ENCODE measurements at regions not wholly inside any gene's neighbourhood (a gene's known extent, or its start where the extent isn't known, plus 50 kb on each side); places are given as distances from the start of the nearest gene placed in this dataset.

- no peak for DNase-seq (ENCODE audit: low read depth)
- H3K27me3 ChIP-seq (replicated peaks; ENCODE audit: control insufficient read depth, insufficient read depth, low read length): no peaks in the 10 kb centered on the region
- no peak overlapping the region for H3K4me3 ChIP-seq (ENCODE audit: low read length)
These were observed 313.4 kb downstream of the GPR37 start for GRCh38 chr7:124452186-124452585.

DNA sequence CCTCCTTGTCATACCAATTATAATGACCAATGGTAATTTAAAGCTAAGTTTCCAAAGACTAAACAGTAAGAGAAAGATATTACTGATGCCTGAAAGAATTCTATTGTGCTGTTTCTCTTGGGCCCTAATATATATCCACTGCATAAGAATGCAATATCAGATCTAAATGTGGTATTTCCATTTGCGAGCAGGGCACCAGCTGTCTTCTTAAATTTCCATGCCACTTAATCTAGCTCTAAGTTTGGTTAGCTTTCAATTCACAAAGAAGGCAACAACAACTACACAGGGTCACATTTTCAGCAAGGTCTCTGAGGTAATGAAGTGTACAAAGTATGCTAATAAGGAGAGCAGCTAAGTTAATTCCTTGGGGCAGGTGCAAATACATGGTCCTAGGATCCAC is 315.7 kb downstream of the GPR37 start:
- H3K27me3 ChIP-seq (replicated peaks; ENCODE audit: control insufficient read depth, insufficient read depth, low read length): no peaks in the 10 kb centered on the region
- no peak for DNase-seq (ENCODE audit: low read depth)
- no peaks in the 10 kb centered on the region for H3K9me3 ChIP-seq (ENCODE audit: control insufficient read depth, low read length)
- no peaks in the 10 kb centered on the region for H3K36me3 ChIP-seq (ENCODE audit: control insufficient read depth, insufficient read depth, low read length, severe bottlenecking)
- H3K4me1 ChIP-seq (ENCODE audit: control insufficient read depth, insufficient read depth, low read length): no peaks in the 10 kb centered on the region
- H3K9ac ChIP-seq (ENCODE audit: low read length): no peak overlapping the region
- no peak overlapping the region for H3K4me3 ChIP-seq (ENCODE audit: low read length)

More at GRCh38 chr7:124452186-124452585, 313.4 kb downstream of the GPR37 start:
- H3K9me3 ChIP-seq (ENCODE audit: control insufficient read depth, low read length): no peaks in the 10 kb centered on the region
- no peak overlapping the region for H3K9ac ChIP-seq (ENCODE audit: low read length)
- no peaks in the 10 kb centered on the region for H3K36me3 ChIP-seq (ENCODE audit: control insufficient read depth, insufficient read depth, low read length, severe bottlenecking)
- no peaks in the 10 kb centered on the region for H3K4me1 ChIP-seq (ENCODE audit: control insufficient read depth, insufficient read depth, low read length)

DNA sequence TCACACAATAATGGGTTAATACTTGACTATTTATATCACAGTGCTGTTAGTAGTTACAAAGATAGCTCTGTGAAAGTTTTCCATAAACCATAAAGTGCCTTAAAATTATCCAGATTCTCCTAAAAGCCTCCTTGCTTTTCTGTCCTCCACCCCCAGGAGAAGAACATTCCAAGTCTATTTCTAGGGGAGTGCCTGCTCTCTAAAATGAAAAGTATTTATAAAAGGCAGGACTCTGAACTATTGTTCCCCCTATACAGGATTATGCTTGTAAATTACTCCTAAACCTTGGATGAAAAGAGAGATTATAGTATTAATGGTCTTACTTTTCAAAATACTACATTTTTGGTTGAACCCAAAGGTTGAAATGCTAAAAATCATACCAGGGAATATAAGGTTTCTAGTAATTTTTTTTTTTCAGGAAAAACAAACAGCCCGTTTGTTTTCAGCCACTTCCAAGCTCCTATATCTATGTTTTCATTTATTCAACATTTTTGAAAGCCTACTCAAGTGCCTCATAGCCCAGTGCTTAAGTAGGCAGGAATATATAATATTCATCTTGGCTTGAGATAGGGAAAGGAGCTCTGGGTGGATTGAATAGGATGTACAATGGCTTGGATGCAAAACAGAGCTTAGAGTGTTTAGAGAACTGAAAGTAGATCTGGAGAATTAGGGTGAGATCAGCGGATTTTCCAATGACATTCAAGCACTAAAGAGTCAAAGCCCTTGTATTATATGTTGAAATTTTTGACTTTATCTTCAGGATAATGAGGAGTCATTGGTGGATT is 320.7 kb downstream of the GPR37 start:
- DNase-seq (ENCODE audit: low read depth): no peak
- Histone ChIP-seq H3K4me3 (ENCODE audit: low read length) (no peak overlapping the region), H3K9ac (ENCODE audit: low read length) (no peak overlapping the region), H3K27me3 (replicated peaks; ENCODE audit: control insufficient read depth, insufficient read depth, low read length) (no peaks in the 10 kb centered on the region), H3K36me3 (ENCODE audit: control insufficient read depth, insufficient read depth, low read length, severe bottlenecking) (no peaks in the 10 kb centered on the region), H3K4me1 (ENCODE audit: control insufficient read depth, insufficient read depth, low read length) (no peaks in the 10 kb centered on the region), H3K9me3 (ENCODE audit: control insufficient read depth, low read length) (no peaks in the 10 kb centered on the region)

DNA sequence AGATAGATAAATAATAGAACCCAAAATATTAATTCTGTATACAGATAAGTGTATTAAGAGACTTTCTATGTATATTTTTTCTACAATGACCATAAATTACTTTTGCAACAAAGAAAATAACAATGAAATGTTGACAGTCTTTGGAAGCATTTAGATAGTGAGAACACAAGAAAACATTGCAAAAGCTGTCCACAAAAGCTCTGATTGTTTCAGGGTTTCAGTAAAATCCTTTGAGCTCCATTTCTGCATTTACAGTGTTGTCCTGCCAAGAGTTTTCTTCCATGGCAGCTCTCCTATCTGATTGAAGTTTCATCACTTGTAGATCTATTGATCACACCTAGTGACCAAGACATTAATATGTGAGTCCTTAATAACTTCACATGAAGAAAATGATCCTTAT is 321.8 kb downstream of the GPR37 start:
- Histone ChIP-seq H3K9ac (ENCODE audit: low read length) (no peak overlapping the region), H3K27me3 (replicated peaks; ENCODE audit: control insufficient read depth, insufficient read depth, low read length) (no peaks in the 10 kb centered on the region), H3K36me3 (ENCODE audit: control insufficient read depth, insufficient read depth, low read length, severe bottlenecking) (no peaks in the 10 kb centered on the region), H3K4me1 (ENCODE audit: control insufficient read depth, insufficient read depth, low read length) (no peaks in the 10 kb centered on the region), H3K4me3 (ENCODE audit: low read length) (no peak overlapping the region), H3K9me3 (ENCODE audit: control insufficient read depth, low read length) (no peaks in the 10 kb centered on the region)
- DNase-seq (ENCODE audit: low read depth): no peak

DNA sequence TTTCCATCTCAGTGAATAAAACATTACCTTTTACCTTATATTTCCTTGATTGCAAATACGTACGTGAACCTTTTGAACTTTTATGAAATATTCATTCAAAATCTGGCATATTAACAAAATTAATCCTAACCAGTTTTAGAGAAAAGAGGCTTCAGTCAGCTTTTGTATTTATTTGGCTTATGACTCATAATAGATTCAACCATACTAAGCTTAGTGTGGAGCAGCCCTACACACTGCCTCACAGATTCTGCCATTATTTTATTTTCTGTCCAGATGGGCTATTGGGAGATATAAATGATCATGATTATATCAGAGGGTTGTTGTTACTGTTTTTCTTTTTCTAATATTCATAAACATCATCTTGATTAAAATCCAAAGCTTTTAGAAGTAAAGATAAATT is 325.5 kb downstream of the GPR37 start:
- H3K9ac ChIP-seq (ENCODE audit: low read length): no peak overlapping the region
- no peak for DNase-seq (ENCODE audit: low read depth)
- H3K9me3 ChIP-seq (ENCODE audit: control insufficient read depth, low read length): no peaks in the 10 kb centered on the region
- H3K36me3 ChIP-seq (ENCODE audit: control insufficient read depth, insufficient read depth, low read length, severe bottlenecking): no peaks in the 10 kb centered on the region
- H3K4me3 ChIP-seq (ENCODE audit: low read length): no peak overlapping the region
- no peaks in the 10 kb centered on the region for H3K4me1 ChIP-seq (ENCODE audit: control insufficient read depth, insufficient read depth, low read length)
- no peaks in the 10 kb centered on the region for H3K27me3 ChIP-seq (replicated peaks; ENCODE audit: control insufficient read depth, insufficient read depth, low read length)

DNA sequence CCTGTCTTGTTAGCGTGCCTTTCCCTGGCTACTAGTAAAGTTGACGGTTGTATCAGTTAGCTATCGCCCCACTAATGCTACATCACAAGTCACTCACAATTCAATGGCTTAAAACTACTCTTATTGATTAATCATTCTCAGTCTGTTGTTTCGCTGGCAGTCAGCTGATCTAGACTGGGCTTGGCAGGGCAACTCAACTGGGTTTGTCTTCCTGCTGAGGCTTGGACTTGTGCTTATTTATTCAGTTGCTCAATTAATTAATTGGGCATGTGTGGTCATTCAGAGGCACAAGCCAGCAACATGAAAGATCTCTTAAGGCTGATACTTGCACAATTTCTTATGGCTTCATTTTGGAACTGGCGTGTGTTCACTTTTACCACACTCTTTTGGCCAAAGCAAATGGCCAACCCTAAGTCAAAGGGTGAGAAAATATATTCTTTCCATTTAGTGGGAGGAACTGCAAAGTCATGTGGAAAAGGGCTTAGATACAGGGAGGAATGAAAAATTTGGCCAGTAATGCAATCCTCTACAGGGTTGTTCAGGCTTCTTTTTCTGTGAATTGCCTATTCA is 333.5 kb downstream of the GPR37 start:
- H3K27me3 ChIP-seq (replicated peaks; ENCODE audit: control insufficient read depth, insufficient read depth, low read length): no peaks in the 10 kb centered on the region
- no peak overlapping the region for H3K4me3 ChIP-seq (ENCODE audit: low read length)
- no peak for DNase-seq (ENCODE audit: low read depth)
- H3K4me1 ChIP-seq (ENCODE audit: control insufficient read depth, insufficient read depth, low read length): no peaks in the 10 kb centered on the region
- H3K36me3 ChIP-seq (ENCODE audit: control insufficient read depth, insufficient read depth, low read length, severe bottlenecking): no peaks in the 10 kb centered on the region
- no peak overlapping the region for H3K9ac ChIP-seq (ENCODE audit: low read length)
- no peaks in the 10 kb centered on the region for H3K9me3 ChIP-seq (ENCODE audit: control insufficient read depth, low read length)

- no peaks in the 10 kb centered on the region for H3K9me3 ChIP-seq (ENCODE audit: control insufficient read depth, low read length)
- no peak overlapping the region for H3K9ac ChIP-seq (ENCODE audit: low read length)
- H3K4me1 ChIP-seq (ENCODE audit: control insufficient read depth, insufficient read depth, low read length): no peaks in the 10 kb centered on the region
- no peaks in the 10 kb centered on the region for H3K36me3 ChIP-seq (ENCODE audit: control insufficient read depth, insufficient read depth, low read length, severe bottlenecking)
- H3K4me3 ChIP-seq (ENCODE audit: low read length): no peak overlapping the region
- DNase-seq (ENCODE audit: low read depth): no peak
- H3K27me3 ChIP-seq (replicated peaks; ENCODE audit: control insufficient read depth, insufficient read depth, low read length): no peaks in the 10 kb centered on the region
These were observed 335.7 kb downstream of the GPR37 start for GRCh38 chr7:124429923-124430322.

DNA sequence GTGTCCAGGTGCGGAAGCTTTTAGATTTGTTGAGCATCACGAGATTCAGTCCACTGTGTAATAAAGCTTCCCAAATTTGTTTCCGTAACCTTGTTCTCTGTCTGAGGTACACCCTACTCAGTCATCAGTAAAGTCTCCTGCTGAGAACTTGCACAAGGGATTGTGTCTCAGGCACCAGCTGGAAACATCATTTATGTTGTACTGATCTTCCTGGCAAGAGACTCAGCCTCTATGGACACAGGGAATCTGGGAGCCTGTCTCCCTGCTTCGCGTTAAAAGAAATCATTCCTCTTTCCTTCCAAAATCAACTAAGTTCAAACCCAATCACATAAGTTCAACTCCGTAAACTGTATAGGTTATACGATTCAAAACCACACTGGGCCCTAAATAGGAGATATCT is 336.8 kb downstream of the GPR37 start:
- Histone ChIP-seq H3K4me1 (ENCODE audit: control insufficient read depth, insufficient read depth, low read length) (no peaks in the 10 kb centered on the region), H3K9me3 (ENCODE audit: control insufficient read depth, low read length) (no peaks in the 10 kb centered on the region), H3K9ac (ENCODE audit: low read length) (no peak overlapping the region), H3K27me3 (replicated peaks; ENCODE audit: control insufficient read depth, insufficient read depth, low read length) (no peaks in the 10 kb centered on the region), H3K36me3 (ENCODE audit: control insufficient read depth, insufficient read depth, low read length, severe bottlenecking) (no peaks in the 10 kb centered on the region), H3K4me3 (ENCODE audit: low read length) (no peak overlapping the region)
- no peak for DNase-seq (ENCODE audit: low read depth)

DNA sequence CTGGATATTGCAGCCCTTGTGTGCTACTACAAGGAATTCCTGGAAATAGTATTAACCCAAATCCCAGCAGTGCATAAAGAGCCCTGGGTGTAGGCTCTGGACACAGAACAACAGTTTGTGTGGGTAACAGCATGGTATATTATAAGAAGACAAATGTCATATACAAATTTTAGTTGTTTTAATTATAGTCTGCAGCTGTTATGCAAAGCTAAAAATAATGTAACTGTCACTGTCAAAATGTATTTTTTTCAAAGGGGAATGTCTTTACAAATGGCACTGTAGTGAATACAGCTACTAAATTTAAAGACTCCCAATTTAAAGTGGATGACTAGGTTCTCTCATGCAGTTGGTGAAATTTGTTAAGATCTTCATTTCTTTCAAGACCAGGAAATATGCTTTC is 339.0 kb downstream of the GPR37 start:
- Histone ChIP-seq H3K27me3 (replicated peaks; ENCODE audit: control insufficient read depth, insufficient read depth, low read length) (no peaks in the 10 kb centered on the region), H3K9me3 (ENCODE audit: control insufficient read depth, low read length) (no peaks in the 10 kb centered on the region), H3K4me1 (ENCODE audit: control insufficient read depth, insufficient read depth, low read length) (no peaks in the 10 kb centered on the region), H3K4me3 (ENCODE audit: low read length) (no peak overlapping the region), H3K9ac (ENCODE audit: low read length) (no peak overlapping the region), H3K36me3 (ENCODE audit: control insufficient read depth, insufficient read depth, low read length, severe bottlenecking) (no peaks in the 10 kb centered on the region)
- DNase-seq (ENCODE audit: low read depth): no peak

DNA sequence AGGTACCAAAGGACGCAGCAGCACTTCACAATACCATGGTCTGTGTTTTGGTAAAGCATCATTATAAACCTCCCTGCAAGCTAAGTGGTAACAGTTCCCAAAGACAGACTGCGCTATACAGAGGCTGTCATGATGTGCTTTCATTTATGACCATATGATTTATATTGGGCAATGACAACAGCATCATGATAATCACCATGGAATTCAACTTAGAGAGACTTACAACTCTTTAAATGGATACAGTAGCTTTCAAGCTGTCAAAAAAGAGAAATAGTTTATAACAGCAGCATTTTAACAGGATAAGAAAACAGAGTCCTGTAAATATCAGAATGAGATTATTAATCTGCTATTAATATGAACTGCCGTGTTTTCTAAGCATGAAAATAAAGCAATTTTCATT is 341.7 kb downstream of the GPR37 start:
- no peak for DNase-seq (ENCODE audit: low read depth)
- no peak overlapping the region for H3K4me3 ChIP-seq (ENCODE audit: low read length)
- no peak overlapping the region for H3K9ac ChIP-seq (ENCODE audit: low read length)
- no peaks in the 10 kb centered on the region for H3K4me1 ChIP-seq (ENCODE audit: control insufficient read depth, insufficient read depth, low read length)
- H3K27me3 ChIP-seq (replicated peaks; ENCODE audit: control insufficient read depth, insufficient read depth, low read length): no peaks in the 10 kb centered on the region
- no peaks in the 10 kb centered on the region for H3K36me3 ChIP-seq (ENCODE audit: control insufficient read depth, insufficient read depth, low read length, severe bottlenecking)
- H3K9me3 ChIP-seq (ENCODE audit: control insufficient read depth, low read length): no peaks in the 10 kb centered on the region

DNA sequence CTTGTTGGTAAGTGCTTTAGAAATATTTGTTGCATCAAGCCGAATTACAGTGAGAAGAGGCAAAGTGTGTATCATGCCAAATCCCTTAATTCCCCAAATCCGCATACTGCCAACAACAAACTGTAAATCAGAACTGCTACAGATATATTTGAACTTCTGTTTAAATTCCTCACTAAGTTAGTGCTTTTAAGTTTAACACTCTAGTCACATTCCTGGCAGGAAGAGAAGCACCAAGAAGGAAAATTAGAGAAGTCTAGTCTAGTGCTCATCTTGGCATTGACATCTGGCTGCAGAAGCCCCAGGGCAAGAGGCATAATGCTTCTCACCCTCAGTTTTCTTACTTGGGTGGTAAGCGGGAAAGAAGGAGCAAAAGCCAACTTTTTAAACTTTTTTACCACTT is 343.5 kb downstream of the GPR37 start:
- Histone ChIP-seq H3K36me3 (ENCODE audit: control insufficient read depth, insufficient read depth, low read length, severe bottlenecking) (no peaks in the 10 kb centered on the region), H3K4me1 (ENCODE audit: control insufficient read depth, insufficient read depth, low read length) (no peaks in the 10 kb centered on the region), H3K4me3 (ENCODE audit: low read length) (no peak overlapping the region), H3K9ac (ENCODE audit: low read length) (no peak overlapping the region), H3K27me3 (replicated peaks; ENCODE audit: control insufficient read depth, insufficient read depth, low read length) (no peaks in the 10 kb centered on the region), H3K9me3 (ENCODE audit: control insufficient read depth, low read length) (no peaks in the 10 kb centered on the region)
- DNase-seq (ENCODE audit: low read depth): no peak

- Histone ChIP-seq H3K4me3 (ENCODE audit: low read length) (no peak overlapping the region), H3K27me3 (replicated peaks; ENCODE audit: control insufficient read depth, insufficient read depth, low read length) (no peaks in the 10 kb centered on the region), H3K9me3 (ENCODE audit: control insufficient read depth, low read length) (no peaks in the 10 kb centered on the region), H3K9ac (ENCODE audit: low read length) (no peak overlapping the region), H3K36me3 (ENCODE audit: control insufficient read depth, insufficient read depth, low read length, severe bottlenecking) (no peaks in the 10 kb centered on the region), H3K4me1 (ENCODE audit: control insufficient read depth, insufficient read depth, low read length) (no peaks in the 10 kb centered on the region)
- no peak for DNase-seq (ENCODE audit: low read depth)
These were observed 345.2 kb downstream of the GPR37 start for GRCh38 chr7:124420367-124420766.
